AG09309 (cell line): ENCODE measurements at regions not wholly inside any gene's neighbourhood (a gene's known extent, or its start where the extent isn't known, plus 50 kb on each side); places are given as distances from the start of the nearest gene placed in this dataset.

ENCODE experiments used
- DNase-seq: peaks from one replicate; pipeline ENCODE4 v3.0.0-alpha.2; 2010; ENCODE audit warnings: low read depth
- H3K4me3 ChIP-seq: 2 replicates; pipeline ENCODE4 v1.5.1; 2011; ENCODE audit warnings: mild to moderate bottlenecking, low read depth, low read length, moderate library complexity; ENCODE audit not compliant: control insufficient read depth
- CTCF ChIP-seq: IDR thresholded peaks from 2 replicates; pipeline ENCODE4 v1.5.1; 2011; ENCODE audit warnings: mild to moderate bottlenecking, low read depth, low read length, inconsistent platforms; ENCODE audit not compliant: insufficient read depth, control insufficient read depth; ENCODE audit errors: missing control alignments

GRCh38 chr2:239790313-239790712 lies 234.8 kb downstream of the NDUFA10 start:
- no peak overlapping the region for H3K4me3 ChIP-seq
- no peak for DNase-seq
- no peak for TF ChIP-seq CTCF

DNA sequence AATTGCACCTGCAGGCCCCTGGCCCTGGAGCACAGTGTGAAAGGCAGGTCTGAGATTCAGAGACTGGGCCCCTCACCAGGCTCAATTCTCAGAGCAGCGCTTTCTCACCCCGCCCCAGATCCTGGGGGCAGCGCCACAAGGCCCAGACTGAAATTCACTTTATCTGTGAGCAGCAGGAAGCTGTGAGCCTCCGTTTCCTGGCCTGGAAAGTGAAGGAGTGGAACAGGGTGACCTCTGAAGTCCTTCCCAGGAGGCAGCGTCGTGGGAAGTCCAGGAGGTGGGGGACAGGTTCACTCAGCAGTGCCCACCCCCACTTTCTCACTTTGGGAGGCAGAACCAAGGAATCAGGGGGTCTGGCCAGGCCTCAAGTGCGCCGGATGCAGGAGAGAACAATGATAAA lies 235.4 kb downstream of the NDUFA10 start:
- DNase-seq = no peak
- no peak for TF ChIP-seq CTCF
- H3K4me3 ChIP-seq = no peak overlapping the region

DNA sequence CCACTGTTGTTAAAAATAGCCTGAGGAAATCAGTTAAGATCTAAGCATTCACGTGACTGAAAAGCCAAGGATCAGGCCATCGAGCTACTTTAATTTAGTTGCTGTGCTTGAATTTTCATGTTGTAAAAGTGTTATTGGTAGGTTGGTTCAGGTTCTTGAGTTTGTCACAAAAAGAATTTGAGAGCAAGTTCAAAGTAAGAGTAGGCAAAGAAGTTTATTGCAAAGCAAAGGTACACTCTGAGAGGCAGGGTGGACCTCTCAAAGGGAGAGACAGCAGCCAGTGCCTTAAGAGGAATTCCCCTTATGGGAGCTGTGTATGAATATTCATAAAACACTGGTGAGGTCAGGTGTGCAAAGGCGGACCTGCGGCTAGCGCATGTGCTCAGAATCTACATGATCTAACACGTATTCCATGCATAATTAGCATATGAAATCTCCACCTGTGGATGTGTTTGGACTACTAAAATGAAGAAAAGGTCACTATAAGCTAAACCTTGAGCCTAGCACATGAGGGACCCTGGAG lies 236.5 kb downstream of the NDUFA10 start:
- H3K4me3 ChIP-seq = no peak overlapping the region
- no peak for TF ChIP-seq CTCF
- DNase-seq = no peak

- H3K4me3 ChIP-seq = no peak overlapping the region
- no peak for TF ChIP-seq CTCF
- DNase-seq = no peak
Measured at GRCh38 chr2:239787538-239788050, 237.5 kb downstream of the NDUFA10 start.

GRCh38 chr2:239786791-239787190 lies 238.4 kb downstream of the NDUFA10 start:
- DNase-seq = no peak
- TF ChIP-seq CTCF = no peak

GRCh38 chr2:239781454-239781853 lies 243.7 kb downstream of the NDUFA10 start:
- DNase-seq = no peak
- no peak overlapping the region for H3K4me3 ChIP-seq
- TF ChIP-seq CTCF = no peak

More at GRCh38 chr2:239786791-239787190, 238.4 kb downstream of the NDUFA10 start:
- H3K4me3 ChIP-seq = no peak overlapping the region
